ENCODE measurements at regions not wholly inside any gene's neighbourhood (a gene's known extent, or its start where the extent isn't known, plus 50 kb on each side); places are given as distances from the start of the nearest gene placed in this dataset.

DNA sequence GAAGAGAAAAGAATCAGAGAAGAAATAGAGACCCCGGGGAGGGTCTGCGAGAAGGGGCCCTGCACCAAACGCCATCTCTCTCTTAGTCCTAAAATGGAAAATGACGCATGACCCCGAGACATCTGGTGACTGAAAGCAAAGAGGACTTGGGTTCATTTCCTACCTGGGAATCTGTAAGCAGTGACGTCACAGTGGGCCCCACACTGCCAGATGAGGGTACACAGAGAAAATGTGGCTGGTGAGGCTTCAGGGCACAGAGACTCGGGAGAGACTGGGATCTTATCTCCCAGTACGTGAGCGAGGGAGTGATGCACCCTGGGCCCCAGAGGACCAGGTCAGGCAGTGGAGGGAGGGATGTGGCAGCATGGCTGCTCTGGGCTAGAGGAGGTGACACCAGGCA is 288.1 kb upstream of the SFSWAP start:
- no peak overlapping the region for H2AFZ ChIP-seq (ENCODE audit: low read length)
- no peak for FAIRE-seq
- no peak overlapping the region for H2BK20ac ChIP-seq (ENCODE audit: low read length)
- no peak for DNase-seq (ENCODE audit: low read depth in 1 of 2, low spot score in 2 of 2)
- H3K79me2 ChIP-seq (ENCODE audit: control insufficient read depth in 1 of 2, insufficient read depth in 2 of 2, low read length in 2 of 2), result no peaks in the 10 kb centered on the region
- no peaks in the 10 kb centered on the region; the same call in 1 of the 2 replicates for H3K23me2 ChIP-seq (ENCODE audit: low read depth, low read length)
- H3K79me1 ChIP-seq (ENCODE audit: low read depth, low read length), result no peaks in the 10 kb centered on the region
- no peak overlapping the region for H2AK5ac ChIP-seq (ENCODE audit: low read depth, low read length)
- H3K14ac ChIP-seq (ENCODE audit: insufficient read length), result no peak overlapping the region
- H4K20me1 ChIP-seq (replicated peaks in 1 of 2; ENCODE audit: control insufficient read depth in 1 of 2, insufficient read depth in 2 of 2, low read length in 2 of 2), result no peaks in the 10 kb centered on the region
- peaks cover 0 to 2% (median 0%) of the 10 kb centered on the region in 4 experiments; a peak in 2 of 7 replicates for H3K4me1 ChIP-seq (replicated peaks in 1 of 4; ENCODE audit: control insufficient read depth in 3 of 4, insufficient read depth in 4 of 4, low read length in 3 of 4)
- H3K27ac ChIP-seq (ENCODE audit: low read depth, low read length), result no peak overlapping the region
- 91% methylated on average over 9 of the region's 9 CpGs; no CpG with 5 or more reads in 1 of the 2 experiments for WGBS, 2 experiments (ENCODE audit: extremely low coverage in 1 of 2, insufficient coverage in 1 of 2, insufficient read length in 1 of 2, insufficient replicate concordance in 2 of 2, low coverage in 1 of 2, low lambda C conversion rate in 2 of 2, missing lambda C conversion rate in 1 of 2)
- no peaks in the 10 kb centered on the region for H3K36me3 ChIP-seq (ENCODE audit: control insufficient read depth in 2 of 4, insufficient read depth in 4 of 4, low read length in 3 of 4)
- TF ChIP-seq KDM1A (IDR thresholded peaks at IDR 0.05; ENCODE audit: borderline replicate concordance, low read length) (no peak), JUND (IDR thresholded peaks at IDR 0.05; ENCODE audit: low read length) (no peak), BRCA1 (IDR thresholded peaks at IDR 0.05; ENCODE audit: low read depth, low read length) (no peak), SUZ12 (IDR thresholded peaks at IDR 0.05; ENCODE audit: low read length) (no peak), CTBP2 (IDR thresholded peaks at IDR 0.05; ENCODE audit: borderline replicate concordance, insufficient read depth, insufficient read length, low read length) (no peak), USF2 (IDR thresholded peaks at IDR 0.05; ENCODE audit: low read length) (no peak), GTF2F1 (IDR thresholded peaks at IDR 0.05; ENCODE audit: borderline replicate concordance, low read depth, low read length) (no peak), SIX5 (IDR thresholded peaks at IDR 0.05; ENCODE audit: low read depth, low read length) (no peak)
- H4K8ac ChIP-seq (ENCODE audit: extremely low read depth, insufficient read depth, low read length), result no peak overlapping the region; the same call in 1 of the 2 replicates
- no peak overlapping the region for H2BK5ac ChIP-seq (ENCODE audit: low read depth, low read length)
- H3K23ac ChIP-seq (ENCODE audit: insufficient read length), result no peak overlapping the region
- no peak overlapping the region for H2BK120ac ChIP-seq (replicated peaks; ENCODE audit: low read depth, low read length)
- no peak overlapping the region for H3K9ac ChIP-seq (replicated peaks in 1 of 4; ENCODE audit: extremely low read depth in 1 of 4, low read depth in 3 of 4, low read length in 3 of 4)
- H3K18ac ChIP-seq (ENCODE audit: extremely low read depth, low read length), result no peak overlapping the region
- no peak overlapping the region for H3K4me3 ChIP-seq (ENCODE audit: extremely low read depth in 1 of 4, insufficient read depth in 2 of 4, low read depth in 3 of 4, low read length in 4 of 4)
- no peak overlapping the region for H4K91ac ChIP-seq (replicated peaks; ENCODE audit: insufficient read length, low read length)
- no peak overlapping the region for H4K5ac ChIP-seq (ENCODE audit: insufficient read length, low read depth, low read length)
- H3K4me2 ChIP-seq (ENCODE audit: insufficient read depth in 1 of 2, low read depth in 2 of 2, low read length in 2 of 2), result no peak overlapping the region
- H3K9me3 ChIP-seq (ENCODE audit: insufficient read depth in 2 of 2, low read depth in 1 of 2, low read length in 1 of 2), result peaks cover 7 to 13% of the 10 kb centered on the region in 2 experiments
- no peaks in the 10 kb centered on the region for H3K27me3 ChIP-seq (replicated peaks in 1 of 4; ENCODE audit: control insufficient read depth in 3 of 4, extremely low read depth in 1 of 4, insufficient read depth in 3 of 4, low read length in 3 of 4)
- H2BK12ac ChIP-seq (ENCODE audit: low read depth, low read length), result no peak overlapping the region
- H3K56ac ChIP-seq (replicated peaks; ENCODE audit: insufficient read length, low read depth, low read length), result no peak overlapping the region
- ChIA-PET CTCF (ENCODE audit: partially characterized antibody) (interaction anchor here (0.7 to 1.4 kb wide), 2 partner anchors 34 to 290 kb away, joined by 3 read pairs; no protein-coding TSS in a partner anchor), POLR2A (ENCODE audit: partially characterized antibody) (no interaction called here)
- H2BK15ac ChIP-seq (ENCODE audit: low read length), result no peak overlapping the region
- no peak overlapping the region for H3K4ac ChIP-seq (replicated peaks; ENCODE audit: insufficient read length, low read depth, low read length)

Data from H1 (cell line).